ENCODE measurements at regions not wholly inside any gene's neighbourhood (a gene's known extent, or its start where the extent isn't known, plus 50 kb on each side); places are given as distances from the start of the nearest gene placed in this dataset.

- no peak for DNase-seq
These were observed 98.4 kb upstream of the LINGO1 start for GRCh38 chr15:77731067-77731466.

DNA sequence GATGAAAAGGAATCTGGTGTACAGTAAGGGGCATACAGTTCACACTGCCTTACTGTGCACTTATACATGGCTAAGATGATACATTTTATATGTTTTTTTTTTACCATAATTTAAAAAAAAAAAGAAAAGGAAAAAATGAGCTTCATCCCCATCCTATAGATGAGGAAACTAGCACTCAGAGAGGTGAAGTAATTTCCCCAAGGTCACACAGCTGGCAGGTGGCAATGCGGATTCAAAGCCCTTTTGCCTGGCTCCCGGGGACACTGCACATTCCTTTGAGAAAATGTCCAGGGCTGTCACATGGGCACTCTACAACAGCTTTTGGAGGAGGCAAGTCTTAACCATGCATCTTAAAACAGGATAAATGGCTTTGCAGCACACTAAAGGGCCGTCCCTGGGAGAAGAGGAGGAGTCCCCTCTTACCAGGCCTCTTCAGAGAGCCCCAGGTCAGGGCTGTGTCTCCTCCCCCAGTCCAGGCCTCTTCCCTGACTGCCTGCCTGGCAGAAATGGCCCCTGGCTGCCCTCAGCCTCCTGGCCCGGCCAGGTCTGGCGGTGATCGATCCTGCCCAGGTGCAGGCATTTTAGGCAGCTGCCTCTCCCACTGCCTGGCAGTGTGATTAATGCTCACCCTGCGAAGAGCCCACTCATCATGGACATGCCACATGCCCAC, 95.1 kb upstream of the LINGO1 start:
- no peak for DNase-seq

DNA sequence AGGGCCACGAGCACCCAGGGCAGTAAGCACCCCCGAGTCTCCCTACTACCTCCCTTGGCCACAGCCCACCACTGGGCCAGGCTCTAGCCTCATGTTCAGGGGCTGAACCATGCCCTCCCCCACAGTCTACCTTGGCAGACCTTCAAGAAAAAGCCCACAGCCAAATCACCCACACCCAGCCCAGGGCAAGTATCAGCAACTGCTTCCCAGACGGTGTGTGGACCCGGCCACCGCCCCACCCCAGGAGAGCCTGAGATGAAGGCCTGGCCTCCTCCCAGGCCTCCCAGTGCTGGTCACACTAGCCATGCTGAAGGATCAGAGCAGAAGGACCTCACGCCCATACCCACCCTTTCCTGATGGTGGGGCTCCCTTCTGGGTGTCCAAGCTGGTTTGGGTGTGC, 92.0 kb upstream of the LINGO1 start:
- no peak for DNase-seq

GRCh38 chr15:77723756-77724155, 91.0 kb upstream of the LINGO1 start:
- no peak for DNase-seq

- DNase-seq = no peak
These were observed 90.2 kb upstream of the LINGO1 start for GRCh38 chr15:77722759-77723460.

GRCh38 chr15:77721963-77722362, 89.3 kb upstream of the LINGO1 start:
- no peak for DNase-seq

GRCh38 chr15:77720655-77721054, 87.9 kb upstream of the LINGO1 start:
- peak; percentile 29 for DNase-seq

- DNase-seq = no peak
These were observed 87.5 kb upstream of the LINGO1 start for GRCh38 chr15:77720173-77720572.

GRCh38 chr15:77719450-77719849, 86.7 kb upstream of the LINGO1 start:
- DNase-seq = no peak

DNA sequence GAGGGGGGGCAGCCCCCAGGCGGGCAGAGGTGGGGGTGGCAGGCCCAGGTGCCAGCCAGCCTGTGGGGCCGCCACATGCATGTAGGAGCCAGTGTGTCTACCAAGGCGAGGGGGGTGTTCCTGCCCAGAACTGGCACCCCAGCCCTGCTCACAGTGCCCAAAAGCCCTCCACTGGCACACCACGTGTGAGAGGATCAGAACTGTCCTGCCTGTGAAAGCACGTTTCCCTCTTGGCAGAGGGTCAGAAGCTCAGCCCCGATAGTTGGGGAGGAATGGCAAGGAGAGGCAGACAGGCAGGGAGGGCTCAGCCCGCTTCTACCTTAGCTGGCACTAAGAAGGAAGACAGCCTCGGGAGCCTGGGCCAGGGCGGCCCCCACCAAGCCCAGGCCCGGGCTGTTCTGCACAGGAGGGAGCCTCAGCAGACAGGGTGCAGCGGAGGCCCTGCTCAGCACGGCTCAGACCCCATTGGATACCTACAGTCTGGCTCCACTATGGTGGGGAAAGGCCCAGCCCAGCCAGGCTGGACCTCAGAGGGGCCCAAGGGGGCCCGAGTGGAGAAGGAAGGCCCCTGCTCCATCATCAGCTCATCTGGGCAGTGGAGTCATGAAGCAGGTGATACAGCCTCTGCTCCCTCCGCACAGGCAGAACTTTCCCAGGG, 84.8 kb upstream of the LINGO1 start:
- DNase-seq = no peak

DNA sequence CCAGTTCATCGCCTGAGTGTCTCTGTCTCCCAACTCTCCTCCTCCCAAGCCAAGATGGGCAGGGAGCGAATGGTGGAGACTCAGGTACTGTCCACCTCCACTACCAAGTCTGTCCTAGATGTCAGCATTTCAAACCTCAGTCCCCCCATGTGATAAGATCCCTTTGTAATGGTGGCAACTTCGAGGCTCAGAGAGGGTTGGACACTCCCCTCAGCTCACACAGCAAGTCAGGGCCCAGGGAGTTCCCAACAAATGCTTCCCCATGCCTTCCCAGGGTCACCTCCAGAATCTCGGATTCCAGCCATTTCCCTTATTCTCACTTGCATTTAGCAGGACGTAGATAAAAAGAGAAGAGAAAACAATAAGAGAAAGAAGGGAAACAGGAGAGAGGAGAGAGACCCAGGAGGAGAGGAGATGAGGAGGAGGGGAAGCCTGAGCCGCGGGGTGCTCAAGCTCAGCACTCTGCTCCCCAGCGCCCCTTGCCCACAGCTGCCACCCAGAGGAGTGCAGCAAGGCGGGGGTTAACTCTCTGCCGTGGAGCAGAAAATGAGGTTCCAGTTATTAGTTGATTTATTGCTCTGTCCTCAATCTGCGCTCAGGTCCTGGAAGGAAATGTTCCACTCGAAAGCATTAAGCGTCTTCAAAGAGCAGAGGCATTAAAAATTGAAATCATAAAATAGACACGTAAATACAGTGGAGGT, 84.1 kb upstream of the LINGO1 start:
- no peak for DNase-seq

- no peak for DNase-seq
These were observed 83.1 kb upstream of the LINGO1 start for GRCh38 chr15:77715860-77716259.

GRCh38 chr15:77715051-77715450, 82.3 kb upstream of the LINGO1 start:
- no peak for DNase-seq

DNA sequence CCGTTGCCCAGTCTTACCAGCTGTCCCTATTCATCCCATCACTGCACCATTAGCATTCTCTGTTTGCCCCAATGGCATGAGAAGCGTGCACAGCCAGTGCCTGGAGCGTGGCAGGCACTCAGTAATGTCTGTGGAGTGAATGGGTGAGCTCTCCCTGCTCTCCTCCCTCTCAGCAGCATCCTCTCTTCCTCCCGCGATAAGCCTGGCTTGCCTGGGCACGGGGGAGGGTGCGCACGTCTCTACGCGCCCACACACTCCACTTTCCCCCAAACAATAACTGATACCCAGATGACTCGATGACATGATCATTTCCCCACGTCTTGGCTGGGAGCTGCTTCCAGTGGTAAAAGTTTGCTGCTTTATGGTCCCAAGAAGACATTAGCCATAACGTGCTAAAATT, 81.8 kb upstream of the LINGO1 start:
- DNase-seq = no peak

DNA sequence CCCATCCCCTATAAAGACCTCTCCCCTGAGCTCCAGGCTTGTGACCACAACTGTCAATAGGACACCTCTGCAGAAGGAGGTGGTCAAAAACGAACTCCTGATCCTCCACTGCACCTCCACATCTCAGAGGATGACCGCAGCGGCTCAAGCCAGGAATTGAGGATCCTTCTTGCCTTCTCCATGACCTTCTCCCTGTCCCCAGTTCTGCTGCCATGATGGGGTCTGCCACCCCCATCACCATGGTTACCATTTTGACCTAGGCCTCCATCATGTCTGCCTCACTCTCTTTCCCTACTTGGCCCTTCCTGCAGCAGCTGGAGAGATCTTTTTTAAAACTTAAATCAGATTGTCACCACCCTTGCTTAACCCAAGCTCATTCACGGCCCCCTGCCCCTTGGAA, 81.3 kb upstream of the LINGO1 start:
- no peak for DNase-seq

- no peak for DNase-seq
These were observed 80.6 kb upstream of the LINGO1 start for GRCh38 chr15:77713281-77713680.

GRCh38 chr15:77712438-77712837, 79.7 kb upstream of the LINGO1 start:
- DNase-seq = no peak

DNA sequence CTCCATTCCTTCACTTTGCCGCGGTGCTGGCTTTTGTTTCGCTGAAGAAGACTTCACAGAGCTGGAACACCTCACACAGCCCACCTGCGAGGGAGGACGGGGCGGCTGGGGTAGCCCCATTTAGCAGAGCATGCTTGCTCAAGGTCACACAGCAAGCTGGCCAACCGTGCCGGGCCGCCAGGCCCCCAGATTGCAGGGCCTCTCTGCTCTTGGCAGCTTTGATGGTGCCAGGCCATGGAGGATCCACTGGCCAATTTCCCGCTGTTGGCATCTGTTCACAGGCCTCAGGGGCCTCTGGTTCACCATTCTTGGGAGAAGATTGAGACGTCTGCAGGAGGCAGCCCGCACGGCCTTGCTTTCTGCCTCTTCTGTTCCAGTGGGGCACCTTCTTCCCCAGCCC, 77.9 kb upstream of the LINGO1 start:
- no peak for DNase-seq

- no peak for DNase-seq
These were observed 77.5 kb upstream of the LINGO1 start for GRCh38 chr15:77710206-77710605.

GRCh38 chr15:77709135-77709886, 76.6 kb upstream of the LINGO1 start:
- no peak for DNase-seq

DNA sequence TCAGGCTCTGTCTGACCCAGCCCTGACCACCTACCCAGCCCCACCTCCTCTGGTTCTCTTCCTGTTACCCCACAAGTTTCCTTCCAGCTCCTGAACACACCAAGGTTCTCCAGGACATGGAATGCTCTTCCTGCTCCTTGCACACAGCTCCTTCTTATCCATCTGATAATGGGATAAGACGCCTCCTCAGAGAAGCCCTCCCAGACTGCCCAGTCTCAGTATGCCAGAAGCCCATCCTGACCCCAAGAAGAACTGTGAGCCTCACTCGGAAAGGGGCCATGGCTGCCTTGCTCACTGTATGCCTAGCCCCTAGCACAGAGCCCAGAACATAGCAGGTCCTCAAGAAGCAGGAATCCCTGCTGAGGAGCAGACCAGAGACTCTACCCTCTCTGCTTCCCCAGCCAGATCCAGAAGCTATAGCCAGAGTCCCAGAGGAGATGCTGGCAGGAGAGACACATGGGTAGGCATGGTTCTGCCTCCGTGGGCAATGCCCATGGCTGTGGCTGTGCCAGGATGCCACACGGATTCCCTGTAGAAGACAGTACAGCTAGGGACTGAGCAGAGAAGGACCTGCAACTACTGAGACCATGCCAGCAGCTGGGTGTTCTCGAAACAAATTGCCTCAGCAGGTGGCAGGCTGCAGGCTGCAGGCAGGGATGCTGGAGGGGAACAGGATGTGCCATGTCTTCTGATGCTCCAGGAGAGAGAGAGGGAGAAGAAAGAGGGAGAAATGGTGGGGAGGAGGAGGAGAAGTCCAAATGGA, 74.0 kb upstream of the LINGO1 start:
- no peak for DNase-seq
